ENCODE measurements at regions not wholly inside any gene's neighbourhood (a gene's known extent, or its start where the extent isn't known, plus 50 kb on each side); places are given as distances from the start of the nearest gene placed in this dataset.

DNA sequence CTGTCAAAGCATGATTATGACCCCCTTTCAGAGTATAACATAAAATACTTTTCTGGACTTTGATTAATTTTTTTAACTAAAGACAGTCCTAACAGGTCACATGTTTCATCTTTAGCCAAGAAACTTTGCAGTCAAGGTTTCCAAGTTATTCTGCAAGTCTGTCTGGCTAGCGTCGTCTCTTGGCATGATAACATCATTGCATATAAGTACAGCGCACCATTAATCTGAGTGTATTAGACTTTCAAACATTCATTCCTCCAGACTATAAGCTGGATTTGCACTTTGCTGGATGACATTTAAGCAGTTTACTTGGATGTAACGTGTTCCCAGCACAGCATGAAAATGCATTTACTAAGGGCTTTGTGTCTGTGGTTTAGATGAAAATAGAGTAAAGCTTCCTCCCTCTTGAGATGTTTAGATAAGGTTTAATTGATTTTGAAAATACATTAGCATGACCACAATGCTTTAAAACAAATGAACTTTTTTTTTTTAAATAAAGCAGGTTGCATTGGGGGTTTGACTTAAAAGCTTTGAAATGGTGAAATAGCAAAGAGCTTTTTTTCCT is 349.0 kb upstream of the MTPN start:
- TF ChIP-seq SUZ12 (IDR thresholded peaks at IDR 0.05) = no peak
- TF ChIP-seq FOXK2 (IDR thresholded peaks at IDR 0.05) = no peak
- TF ChIP-seq TARDBP (IDR thresholded peaks at IDR 0.05) = no peak
- no peak for TF ChIP-seq HDGF (IDR thresholded peaks at IDR 0.05; ENCODE audit: borderline replicate concordance)
- no peak for TF ChIP-seq SP1 (IDR thresholded peaks at IDR 0.05)

Data from HEK293T (cell line).